B cell (primary cell): ENCODE measurements at regions not wholly inside any gene's neighbourhood (a gene's known extent, or its start where the extent isn't known, plus 50 kb on each side); places are given as distances from the start of the nearest gene placed in this dataset.

Experiments used
- EZH2 ChIP-seq: IDR thresholded peaks from 2 replicates; pipeline ENCODE4 v1.6.1; 2012; ENCODE audit warnings: borderline replicate concordance, low read depth, mild to moderate bottlenecking, moderate library complexity, low read length; ENCODE audit not compliant: insufficient read depth, poor library complexity, severe bottlenecking
- TF ChIP-seq, protein P1 (sequence below): fragments of 200-600 bp; IDR thresholded peaks from one replicate; pipeline ENCODE4 v1.8.0; 2022; ENCODE audit warnings: antibody characterized with exemption, mild to moderate bottlenecking

DNA sequence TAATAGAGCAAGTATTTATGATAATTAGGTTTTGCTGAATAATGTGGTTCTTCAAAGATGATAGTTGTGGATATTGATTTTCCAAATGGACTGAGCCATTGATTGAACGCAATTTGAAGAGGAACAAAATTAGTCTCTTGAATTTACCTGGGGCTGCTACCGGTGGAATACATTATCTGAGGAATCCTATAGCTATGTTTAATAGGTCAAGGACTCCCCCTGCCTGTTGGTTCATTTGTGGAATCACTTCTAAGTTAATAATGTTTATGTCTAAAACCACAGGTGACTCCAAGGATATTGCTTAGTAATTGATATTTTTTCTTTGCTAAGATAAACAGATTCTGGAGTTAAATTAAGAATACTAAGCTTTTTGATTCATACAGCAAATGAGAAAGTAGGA, 576.0 kb upstream of the PABPC4L start:
- TF ChIP-seq, protein P1, sequence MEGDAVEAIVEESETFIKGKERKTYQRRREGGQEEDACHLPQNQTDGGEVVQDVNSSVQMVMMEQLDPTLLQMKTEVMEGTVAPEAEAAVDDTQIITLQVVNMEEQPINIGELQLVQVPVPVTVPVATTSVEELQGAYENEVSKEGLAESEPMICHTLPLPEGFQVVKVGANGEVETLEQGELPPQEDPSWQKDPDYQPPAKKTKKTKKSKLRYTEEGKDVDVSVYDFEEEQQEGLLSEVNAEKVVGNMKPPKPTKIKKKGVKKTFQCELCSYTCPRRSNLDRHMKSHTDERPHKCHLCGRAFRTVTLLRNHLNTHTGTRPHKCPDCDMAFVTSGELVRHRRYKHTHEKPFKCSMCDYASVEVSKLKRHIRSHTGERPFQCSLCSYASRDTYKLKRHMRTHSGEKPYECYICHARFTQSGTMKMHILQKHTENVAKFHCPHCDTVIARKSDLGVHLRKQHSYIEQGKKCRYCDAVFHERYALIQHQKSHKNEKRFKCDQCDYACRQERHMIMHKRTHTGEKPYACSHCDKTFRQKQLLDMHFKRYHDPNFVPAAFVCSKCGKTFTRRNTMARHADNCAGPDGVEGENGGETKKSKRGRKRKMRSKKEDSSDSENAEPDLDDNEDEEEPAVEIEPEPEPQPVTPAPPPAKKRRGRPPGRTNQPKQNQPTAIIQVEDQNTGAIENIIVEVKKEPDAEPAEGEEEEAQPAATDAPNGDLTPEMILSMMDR: no peak
- no peak for TF ChIP-seq EZH2
